Lung (tissue), 11 donors: ENCODE measurements at regions not wholly inside any gene's neighbourhood (a gene's known extent, or its start where the extent isn't known, plus 50 kb on each side); places are given as distances from the start of the nearest gene placed in this dataset.

Experiments used
- ATAC-seq: fragments of 200-7000 bp; cut with Tn5 transposase; one replicate; pipeline ENCODE4 v1.9.1; 2020; ENCODE audit warnings: moderate number of reproducible peaks; ENCODE audit not compliant: insufficient read depth, low FRiP score
- DNase-seq, 3 donors: peaks; one replicate each; pipeline ENCODE4 v3.0.0-alpha.2; 2013 to 2017
- H3K27ac ChIP-seq, 2 donors: one replicate each; pipeline ENCODE4 v1.5.1; 2013; ENCODE audit warnings: mild to moderate bottlenecking in 2 of 2, moderate library complexity in 2 of 2, control low read depth in 1 of 2, inconsistent platforms in 1 of 2, low read depth in 1 of 2, low read length in 1 of 2
- H3K27me3 ChIP-seq, 3 donors: one replicate each; pipeline ENCODE4 v1.5.1; 2013; ENCODE audit warnings: low read length in 2 of 3; ENCODE audit not compliant: control insufficient read depth in 3 of 3, insufficient read depth in 3 of 3
- H3K36me3 ChIP-seq, 4 donors: one replicate each; pipeline ENCODE4 v1.5.1; 2013; ENCODE audit warnings: low read length in 4 of 4, mild to moderate bottlenecking in 1 of 4, moderate library complexity in 1 of 4; ENCODE audit not compliant: control insufficient read depth in 4 of 4, insufficient read depth in 4 of 4
- H3K4me1 ChIP-seq, 5 donors: one replicate each; pipeline ENCODE4 v1.5.1; 2013; ENCODE audit warnings: low read length in 5 of 5, mild to moderate bottlenecking in 2 of 5, moderate library complexity in 1 of 5; ENCODE audit not compliant: control insufficient read depth in 5 of 5, insufficient read depth in 5 of 5
- H3K4me3 ChIP-seq: one replicate; pipeline ENCODE4 v1.5.1; 2013; ENCODE audit warnings: mild to moderate bottlenecking, control low read depth, moderate library complexity
- H3K9ac ChIP-seq, 2 donors: one replicate each; pipeline ENCODE4 v1.5.1; 2013; ENCODE audit warnings: low read length in 2 of 2, control low read depth in 1 of 2; ENCODE audit not compliant: insufficient read depth in 1 of 2
- H3K9me3 ChIP-seq, 4 donors: one replicate each; pipeline ENCODE4 v1.5.1; 2013; ENCODE audit warnings: low read length in 3 of 4, mild to moderate bottlenecking in 1 of 4, moderate library complexity in 1 of 4; ENCODE audit not compliant: control insufficient read depth in 4 of 4, insufficient read depth in 3 of 4
- WGBS, 2 donors: extraction: QIAGEN DNeasy Blood & Tissue Kit; methylation state at CpG; one replicate each; pipeline ENCODE4 v1.1.7; 2013; 5-methylcytosine and 5-hydroxymethylcytosine counted together
- TF ChIP-seq, protein P1 (sequence below): IDR thresholded peaks from 2 replicates; pipeline ENCODE4 v1.5.1; 2012; ENCODE audit warnings: mild to moderate bottlenecking; ENCODE audit errors: control extremely low read depth, extremely low read depth
- donor health status: control.
- donor health status: control.
- donor health status: Bipolar disorder and iron deficiency.
- donor health status: healthy.
- donor health status: DM: yes; HTN: yes; CAD: no.

DNA sequence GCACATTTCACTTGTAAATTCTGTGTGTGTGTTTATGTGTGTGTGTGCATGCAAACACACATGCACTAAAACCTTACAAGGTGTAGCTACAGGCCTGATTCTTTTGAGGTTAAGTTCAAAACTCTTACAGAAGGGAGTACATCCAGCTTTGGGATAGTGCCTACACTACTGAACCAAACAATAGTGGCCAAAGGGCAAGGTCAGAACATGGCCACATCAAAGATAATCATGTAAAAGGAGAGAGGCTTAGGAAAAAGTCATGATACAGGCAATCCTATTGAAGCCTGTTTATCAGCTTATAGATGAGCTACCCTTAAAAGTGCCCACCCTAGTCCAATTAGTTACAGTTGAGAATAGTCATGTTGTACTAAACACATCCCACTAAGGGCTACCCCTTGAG, 139.6 kb downstream of the IDS start:
- TF ChIP-seq, protein P1, sequence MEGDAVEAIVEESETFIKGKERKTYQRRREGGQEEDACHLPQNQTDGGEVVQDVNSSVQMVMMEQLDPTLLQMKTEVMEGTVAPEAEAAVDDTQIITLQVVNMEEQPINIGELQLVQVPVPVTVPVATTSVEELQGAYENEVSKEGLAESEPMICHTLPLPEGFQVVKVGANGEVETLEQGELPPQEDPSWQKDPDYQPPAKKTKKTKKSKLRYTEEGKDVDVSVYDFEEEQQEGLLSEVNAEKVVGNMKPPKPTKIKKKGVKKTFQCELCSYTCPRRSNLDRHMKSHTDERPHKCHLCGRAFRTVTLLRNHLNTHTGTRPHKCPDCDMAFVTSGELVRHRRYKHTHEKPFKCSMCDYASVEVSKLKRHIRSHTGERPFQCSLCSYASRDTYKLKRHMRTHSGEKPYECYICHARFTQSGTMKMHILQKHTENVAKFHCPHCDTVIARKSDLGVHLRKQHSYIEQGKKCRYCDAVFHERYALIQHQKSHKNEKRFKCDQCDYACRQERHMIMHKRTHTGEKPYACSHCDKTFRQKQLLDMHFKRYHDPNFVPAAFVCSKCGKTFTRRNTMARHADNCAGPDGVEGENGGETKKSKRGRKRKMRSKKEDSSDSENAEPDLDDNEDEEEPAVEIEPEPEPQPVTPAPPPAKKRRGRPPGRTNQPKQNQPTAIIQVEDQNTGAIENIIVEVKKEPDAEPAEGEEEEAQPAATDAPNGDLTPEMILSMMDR = no peak
- no peak for ATAC-seq
- Histone ChIP-seq H3K9ac (no peak overlapping the region), H3K36me3 (no peaks in the 10 kb centered on the region), H3K4me3 (no peak overlapping the region), H3K4me1 (no peaks in the 10 kb centered on the region), H3K27me3 (no peaks in the 10 kb centered on the region), H3K27ac (no peak overlapping the region), H3K9me3 (no peaks in the 10 kb centered on the region)
- DNase-seq = no peak

DNA sequence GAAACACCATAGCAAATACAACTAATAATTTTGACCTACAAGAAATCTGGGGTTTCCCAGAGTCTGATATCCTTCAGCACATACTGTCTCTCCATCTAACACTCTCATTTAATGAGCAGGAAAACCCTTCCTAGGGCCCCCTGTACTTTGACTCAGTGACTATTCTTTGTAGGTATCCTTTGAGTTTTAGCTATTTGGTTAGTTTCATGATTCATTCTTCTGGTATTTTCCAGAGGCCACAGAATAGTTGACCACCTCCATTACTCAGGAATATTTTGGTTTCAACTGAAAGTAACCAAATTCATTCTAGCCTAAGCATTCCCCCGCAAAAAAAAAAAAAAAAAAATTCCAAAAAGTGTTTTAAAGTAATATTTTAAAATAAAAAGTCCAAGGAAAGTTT, 140.0 kb downstream of the IDS start:
- DNase-seq = no peak
- Histone ChIP-seq H3K36me3 (no peaks in the 10 kb centered on the region), H3K9me3 (no peaks in the 10 kb centered on the region), H3K27me3 (no peaks in the 10 kb centered on the region), H3K27ac (no peak overlapping the region), H3K4me1 (no peaks in the 10 kb centered on the region), H3K9ac (no peak overlapping the region), H3K4me3 (no peak overlapping the region)
- 50 to 71% methylated on average over 1 of the region's 1 CpG for WGBS, 2 donors
- TF ChIP-seq, protein P1 = no peak
- no peak for ATAC-seq

DNA sequence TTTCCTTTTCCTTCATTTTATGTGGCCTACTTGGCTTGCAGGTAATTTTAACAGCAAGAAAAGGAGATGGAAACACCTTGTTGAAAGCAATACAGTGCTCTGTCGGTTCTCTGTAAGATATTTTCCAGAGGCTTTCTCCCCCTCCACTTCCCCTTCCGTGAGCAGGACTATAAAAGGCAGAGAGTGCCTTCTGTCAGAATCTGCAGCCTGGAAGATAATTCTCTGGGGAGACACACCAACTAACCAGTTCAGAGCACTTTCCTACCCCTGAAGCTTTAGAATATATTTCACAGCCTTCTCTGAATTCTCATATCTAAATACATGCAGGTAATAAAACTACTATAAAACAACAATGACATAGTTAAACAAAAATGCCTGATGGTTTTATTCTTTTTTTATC, 141.1 kb downstream of the IDS start:
- H3K36me3 ChIP-seq = no peaks in the 10 kb centered on the region
- no peak overlapping the region for H3K9ac ChIP-seq
- H3K27ac ChIP-seq = no peak overlapping the region
- DNase-seq (no peak), ATAC-seq (no peak)
- WGBS, 2 donors = 22 to 32% methylated on average over 2 of the region's 2 CpGs
- H3K27me3 ChIP-seq = no peaks in the 10 kb centered on the region
- H3K9me3 ChIP-seq = peaks cover 0 to 2% (median 0%) of the 10 kb centered on the region in 4 donors
- H3K4me1 ChIP-seq = no peaks in the 10 kb centered on the region
- TF ChIP-seq, protein P1 = no peak
- no peak overlapping the region for H3K4me3 ChIP-seq

DNA sequence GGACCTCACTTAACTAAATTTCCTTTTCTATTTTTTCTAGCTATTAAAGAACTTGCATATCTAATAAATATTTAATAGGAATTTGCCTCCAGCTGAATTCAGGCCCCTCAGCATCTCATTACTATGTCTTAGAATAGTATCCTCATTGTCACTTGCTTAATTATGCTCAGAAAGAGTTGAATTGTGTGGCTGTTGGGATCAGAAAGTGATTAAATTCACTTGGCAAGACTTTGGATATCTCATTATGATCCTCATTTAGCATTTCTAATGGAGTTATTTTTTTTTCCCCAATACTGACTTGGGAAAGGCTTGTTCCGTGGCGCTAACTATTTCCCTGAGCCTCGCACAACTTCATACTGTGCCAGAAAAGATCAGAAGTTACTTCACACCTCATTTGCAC, 158.8 kb downstream of the IDS start:
- H3K36me3 ChIP-seq = no peaks in the 10 kb centered on the region
- H3K9me3 ChIP-seq = peaks cover 0 to under 1% (median 0%) of the 10 kb centered on the region in 4 donors
- peak in 2 of 3 donors; percentile 42 to 77 for DNase-seq
- no peak for ATAC-seq
- H3K4me1 ChIP-seq = no peaks in the 10 kb centered on the region
- no peaks in the 10 kb centered on the region for H3K27me3 ChIP-seq
- WGBS, 2 donors = 73 to 100% methylated on average over 3 of the region's 3 CpGs
- H3K4me3 ChIP-seq = no peak overlapping the region
- no peak overlapping the region for H3K27ac ChIP-seq
- TF ChIP-seq, protein P1 = no peak
- no peak overlapping the region for H3K9ac ChIP-seq
